ENCODE measurements at regions not wholly inside any gene's neighbourhood (a gene's known extent, or its start where the extent isn't known, plus 50 kb on each side); places are given as distances from the start of the nearest gene placed in this dataset.

DNA sequence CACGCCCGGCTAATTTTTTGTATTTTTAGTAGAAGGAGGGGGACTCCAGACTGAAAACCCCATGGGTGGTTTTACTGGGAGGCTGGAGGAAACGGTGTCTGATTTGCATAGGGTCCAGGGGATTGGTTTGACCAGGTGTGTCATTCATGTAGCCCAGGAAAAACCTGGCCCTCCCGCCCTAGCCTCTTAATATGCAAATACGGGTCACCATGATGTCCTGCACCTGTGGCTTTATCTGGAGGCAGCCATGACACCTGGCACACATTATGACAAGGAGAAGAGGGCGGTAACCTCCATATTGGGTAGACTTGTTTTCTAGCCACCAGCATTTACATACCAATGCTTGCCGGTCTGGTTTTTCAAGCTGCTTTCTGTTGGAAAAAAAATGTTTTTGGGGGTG is 68.0 kb downstream of the TRIL start:
- Histone ChIP-seq H3K9me3 (ENCODE audit: control insufficient read depth in 4 of 4, insufficient read depth in 3 of 4, low read length in 3 of 4) (no peaks in the 10 kb centered on the region), H3K9ac (ENCODE audit: insufficient read depth in 1 of 2, low read length in 2 of 2) (no peak overlapping the region), H3K27me3 (ENCODE audit: control insufficient read depth in 3 of 3, insufficient read depth in 3 of 3, low read length in 2 of 3) (no peaks in the 10 kb centered on the region), H3K27ac (ENCODE audit: low read depth in 1 of 2, low read length in 1 of 2) (no peak overlapping the region), H3K36me3 (ENCODE audit: control insufficient read depth in 4 of 4, insufficient read depth in 4 of 4, low read length in 4 of 4) (no peaks in the 10 kb centered on the region), H3K4me1 (ENCODE audit: control insufficient read depth in 5 of 5, insufficient read depth in 5 of 5, low read length in 5 of 5) (no peaks in the 10 kb centered on the region), H3K4me3 (no peak overlapping the region)
- TF ChIP-seq, protein P1, sequence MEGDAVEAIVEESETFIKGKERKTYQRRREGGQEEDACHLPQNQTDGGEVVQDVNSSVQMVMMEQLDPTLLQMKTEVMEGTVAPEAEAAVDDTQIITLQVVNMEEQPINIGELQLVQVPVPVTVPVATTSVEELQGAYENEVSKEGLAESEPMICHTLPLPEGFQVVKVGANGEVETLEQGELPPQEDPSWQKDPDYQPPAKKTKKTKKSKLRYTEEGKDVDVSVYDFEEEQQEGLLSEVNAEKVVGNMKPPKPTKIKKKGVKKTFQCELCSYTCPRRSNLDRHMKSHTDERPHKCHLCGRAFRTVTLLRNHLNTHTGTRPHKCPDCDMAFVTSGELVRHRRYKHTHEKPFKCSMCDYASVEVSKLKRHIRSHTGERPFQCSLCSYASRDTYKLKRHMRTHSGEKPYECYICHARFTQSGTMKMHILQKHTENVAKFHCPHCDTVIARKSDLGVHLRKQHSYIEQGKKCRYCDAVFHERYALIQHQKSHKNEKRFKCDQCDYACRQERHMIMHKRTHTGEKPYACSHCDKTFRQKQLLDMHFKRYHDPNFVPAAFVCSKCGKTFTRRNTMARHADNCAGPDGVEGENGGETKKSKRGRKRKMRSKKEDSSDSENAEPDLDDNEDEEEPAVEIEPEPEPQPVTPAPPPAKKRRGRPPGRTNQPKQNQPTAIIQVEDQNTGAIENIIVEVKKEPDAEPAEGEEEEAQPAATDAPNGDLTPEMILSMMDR (IDR thresholded peaks at IDR 0.05; ENCODE audit: control extremely low read depth, extremely low read depth), result no peak
- no peak for DNase-seq
- 85 to 95% methylated on average over 7 of the region's 7 CpGs for WGBS, 2 donors
- no peak for ATAC-seq (ENCODE audit: insufficient read depth, low FRiP score)

DNA sequence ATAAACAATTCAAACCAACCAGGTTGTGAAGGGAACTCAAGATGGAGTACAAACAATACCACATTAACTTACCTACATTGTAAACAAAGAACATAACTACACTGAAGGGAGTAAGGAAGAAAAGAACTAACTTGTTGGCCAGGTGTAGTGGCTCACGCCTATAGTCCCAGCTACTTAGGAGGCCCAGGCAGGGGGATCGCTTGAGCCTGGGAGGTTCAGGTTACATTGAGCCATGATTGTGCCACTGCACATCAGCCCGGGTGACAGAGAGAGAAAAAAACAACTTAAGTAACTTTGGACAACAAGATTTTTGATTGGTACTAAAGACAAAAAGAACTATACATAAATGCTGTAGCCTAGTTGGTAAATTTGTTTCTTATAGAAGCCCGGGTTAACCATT is 68.8 kb downstream of the TRIL start:
- Histone ChIP-seq H3K36me3 (ENCODE audit: control insufficient read depth in 4 of 4, insufficient read depth in 4 of 4, low read length in 4 of 4) (no peaks in the 10 kb centered on the region), H3K4me1 (ENCODE audit: control insufficient read depth in 5 of 5, insufficient read depth in 5 of 5, low read length in 5 of 5) (no peaks in the 10 kb centered on the region), H3K27ac (ENCODE audit: low read depth in 1 of 2, low read length in 1 of 2) (no peak overlapping the region), H3K9me3 (ENCODE audit: control insufficient read depth in 4 of 4, insufficient read depth in 3 of 4, low read length in 3 of 4) (no peaks in the 10 kb centered on the region), H3K9ac (ENCODE audit: insufficient read depth in 1 of 2, low read length in 2 of 2) (no peak overlapping the region), H3K27me3 (ENCODE audit: control insufficient read depth in 3 of 3, insufficient read depth in 3 of 3, low read length in 2 of 3) (no peaks in the 10 kb centered on the region), H3K4me3 (no peak overlapping the region)
- ATAC-seq (ENCODE audit: insufficient read depth, low FRiP score), result no peak
- DNase-seq, result no peak
- TF ChIP-seq, protein P1 (IDR thresholded peaks at IDR 0.05; ENCODE audit: control extremely low read depth, extremely low read depth), result no peak
- 85 to 91% methylated on average over 4 of the region's 4 CpGs for WGBS, 2 donors

DNA sequence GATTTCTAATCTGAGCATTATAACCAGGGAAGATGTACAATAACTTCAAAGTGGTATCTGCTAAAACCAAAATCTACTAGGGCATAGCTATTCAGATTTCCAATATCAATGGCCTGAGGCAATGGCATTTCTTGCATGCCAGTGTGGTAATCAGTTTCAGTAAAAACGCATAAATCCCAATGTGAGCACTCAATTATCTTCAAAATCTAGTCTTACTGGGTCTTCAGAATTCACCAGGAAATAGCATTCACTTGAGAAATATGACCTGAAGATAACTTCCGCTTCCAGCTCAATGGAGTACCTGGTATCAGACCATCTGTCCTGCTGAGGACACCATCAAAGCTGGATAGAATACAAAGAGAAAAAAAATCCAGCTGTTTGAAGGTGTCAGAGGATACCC is 72.4 kb downstream of the TRIL start:
- H3K4me3 ChIP-seq, result no peak overlapping the region
- no peaks in the 10 kb centered on the region for H3K4me1 ChIP-seq (ENCODE audit: control insufficient read depth in 5 of 5, insufficient read depth in 5 of 5, low read length in 5 of 5)
- ATAC-seq (ENCODE audit: insufficient read depth, low FRiP score) (no peak), DNase-seq (no peak)
- TF ChIP-seq, protein P1 (IDR thresholded peaks at IDR 0.05; ENCODE audit: control extremely low read depth, extremely low read depth), result no peak
- WGBS, 2 donors, result 89 to 93% methylated on average over 2 of the region's 2 CpGs
- H3K9ac ChIP-seq (ENCODE audit: insufficient read depth in 1 of 2, low read length in 2 of 2), result no peak overlapping the region
- no peaks in the 10 kb centered on the region for H3K9me3 ChIP-seq (ENCODE audit: control insufficient read depth in 4 of 4, insufficient read depth in 3 of 4, low read length in 3 of 4)
- no peaks in the 10 kb centered on the region for H3K36me3 ChIP-seq (ENCODE audit: control insufficient read depth in 4 of 4, insufficient read depth in 4 of 4, low read length in 4 of 4)
- H3K27me3 ChIP-seq (ENCODE audit: control insufficient read depth in 3 of 3, insufficient read depth in 3 of 3, low read length in 2 of 3), result no peaks in the 10 kb centered on the region
- H3K27ac ChIP-seq (ENCODE audit: low read depth in 1 of 2, low read length in 1 of 2), result no peak overlapping the region

DNA sequence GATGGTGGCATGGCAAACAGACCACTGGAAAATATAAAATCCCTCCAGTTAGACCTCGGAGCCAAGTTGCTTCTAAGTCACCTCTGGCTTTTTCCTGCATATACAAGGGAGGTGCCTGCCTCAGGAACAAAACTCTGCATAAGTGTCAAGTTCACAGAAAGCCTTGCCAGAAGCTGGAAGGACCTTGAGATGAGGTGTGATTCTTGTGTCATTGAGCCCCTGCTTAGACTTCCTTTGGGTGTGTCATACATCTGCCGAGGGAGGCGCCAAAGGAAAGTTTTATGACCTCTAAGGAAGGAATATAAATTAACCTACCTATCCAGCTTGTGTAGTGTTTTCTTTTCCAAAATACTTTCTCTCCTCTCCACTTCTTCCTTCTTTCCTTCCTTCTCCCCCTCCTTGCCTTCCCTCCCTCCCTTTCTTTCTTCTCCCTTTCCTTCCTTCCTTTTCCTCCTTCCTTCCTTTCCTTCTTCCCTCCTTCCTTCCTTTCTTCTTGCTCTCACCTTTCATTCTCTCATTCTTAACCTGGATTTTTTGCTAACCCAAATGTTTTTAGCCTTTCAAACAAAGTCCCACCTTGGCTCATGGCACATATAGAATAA is 75.2 kb downstream of the TRIL start:
- TF ChIP-seq, protein P1 (IDR thresholded peaks at IDR 0.05; ENCODE audit: control extremely low read depth, extremely low read depth), result no peak
- H3K4me3 ChIP-seq, result no peak overlapping the region
- 73 to 74% methylated on average over 3 of the region's 3 CpGs for WGBS, 2 donors
- H3K4me1 ChIP-seq (ENCODE audit: control insufficient read depth in 5 of 5, insufficient read depth in 5 of 5, low read length in 5 of 5), result peaks cover 0 to 8% (median 0%) of the 10 kb centered on the region in 5 donors
- no peaks in the 10 kb centered on the region for H3K27me3 ChIP-seq (ENCODE audit: control insufficient read depth in 3 of 3, insufficient read depth in 3 of 3, low read length in 2 of 3)
- H3K9me3 ChIP-seq (ENCODE audit: control insufficient read depth in 4 of 4, insufficient read depth in 3 of 4, low read length in 3 of 4), result no peaks in the 10 kb centered on the region
- H3K27ac ChIP-seq (ENCODE audit: low read depth in 1 of 2, low read length in 1 of 2), result no peak overlapping the region
- no peak overlapping the region for H3K9ac ChIP-seq (ENCODE audit: insufficient read depth in 1 of 2, low read length in 2 of 2)
- DNase-seq, result no peak
- no peak for ATAC-seq (ENCODE audit: insufficient read depth, low FRiP score)
- no peaks in the 10 kb centered on the region for H3K36me3 ChIP-seq (ENCODE audit: control insufficient read depth in 4 of 4, insufficient read depth in 4 of 4, low read length in 4 of 4)

All from lung (tissue), 11 donors.